Stimulated activated CD8-positive, alpha-beta memory T cell treated with anti-CD3 and anti-CD28 coated beads, Interleukin-4, amount 100 ng/mL, for 1 hour (primary cell): ENCODE measurements at regions not wholly inside any gene's neighbourhood (a gene's known extent, or its start where the extent isn't known, plus 50 kb on each side); places are given as distances from the start of the nearest gene placed in this dataset.

Experiments used
- DNase-seq, 2 donors: peaks; one replicate each; pipeline ENCODE4 v3.0.0-alpha.2; 2020; ENCODE audit warnings: low read depth in 2 of 2, low spot score in 1 of 2

DNA sequence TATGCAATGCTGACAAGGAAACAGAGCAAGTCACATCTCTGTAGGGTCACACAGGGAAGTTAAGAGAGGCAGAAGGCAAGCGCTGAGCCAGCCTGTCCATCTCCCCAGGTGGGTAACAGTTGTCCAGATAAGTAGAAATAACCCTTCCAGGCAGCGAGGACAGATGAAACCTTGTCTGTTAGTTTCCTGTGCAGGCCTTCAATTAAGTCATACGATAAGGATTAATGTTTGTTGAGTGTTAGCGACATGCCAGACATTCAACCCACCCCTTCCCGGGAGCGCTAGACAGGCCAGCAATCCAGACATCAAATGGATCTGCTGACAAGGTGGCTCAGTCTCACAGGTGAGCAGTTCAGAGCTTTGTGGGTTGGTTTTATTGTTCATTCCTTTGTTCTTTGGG, 221.5 kb upstream of the FMN2 start:
- no peak for DNase-seq

DNA sequence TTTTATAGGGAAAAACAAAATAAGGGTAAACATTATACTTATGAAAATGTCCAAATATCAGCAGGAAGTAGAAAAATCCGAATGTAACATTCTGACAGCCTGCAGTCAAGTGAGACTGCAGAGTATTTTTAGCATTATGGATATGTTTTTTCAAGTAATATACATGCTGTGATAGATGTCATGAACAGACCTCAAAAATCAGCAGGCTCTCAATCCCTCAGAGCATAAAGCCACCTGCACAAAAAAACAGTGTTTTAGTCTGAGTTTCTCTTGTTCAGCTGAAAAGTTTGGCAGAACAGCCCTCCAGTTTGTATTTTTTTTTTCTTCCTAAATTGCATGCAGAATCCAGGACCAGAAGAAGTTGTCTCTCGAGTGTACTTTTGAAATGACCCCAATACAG, 219.1 kb upstream of the FMN2 start:
- no peak for DNase-seq

DNA sequence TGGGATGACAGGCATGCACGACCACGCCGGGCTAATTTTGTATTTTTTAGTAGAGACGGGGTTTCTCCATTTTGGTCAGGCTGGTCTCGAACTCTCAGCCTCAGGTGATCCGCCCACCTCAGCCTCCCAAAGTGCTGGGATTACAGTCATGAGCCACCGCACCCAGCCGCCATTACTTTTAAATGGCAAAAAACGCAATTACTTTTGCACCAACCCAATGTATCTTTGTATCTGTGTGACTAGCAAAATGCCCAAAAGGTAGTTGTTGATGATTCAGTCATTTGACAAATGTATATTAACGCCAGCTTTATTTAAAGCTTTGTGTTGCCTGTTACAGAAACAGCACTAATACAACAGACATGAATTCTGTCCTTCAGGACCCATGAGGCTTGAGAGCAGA, 216.9 kb upstream of the FMN2 start:
- DNase-seq, result no peak

DNA sequence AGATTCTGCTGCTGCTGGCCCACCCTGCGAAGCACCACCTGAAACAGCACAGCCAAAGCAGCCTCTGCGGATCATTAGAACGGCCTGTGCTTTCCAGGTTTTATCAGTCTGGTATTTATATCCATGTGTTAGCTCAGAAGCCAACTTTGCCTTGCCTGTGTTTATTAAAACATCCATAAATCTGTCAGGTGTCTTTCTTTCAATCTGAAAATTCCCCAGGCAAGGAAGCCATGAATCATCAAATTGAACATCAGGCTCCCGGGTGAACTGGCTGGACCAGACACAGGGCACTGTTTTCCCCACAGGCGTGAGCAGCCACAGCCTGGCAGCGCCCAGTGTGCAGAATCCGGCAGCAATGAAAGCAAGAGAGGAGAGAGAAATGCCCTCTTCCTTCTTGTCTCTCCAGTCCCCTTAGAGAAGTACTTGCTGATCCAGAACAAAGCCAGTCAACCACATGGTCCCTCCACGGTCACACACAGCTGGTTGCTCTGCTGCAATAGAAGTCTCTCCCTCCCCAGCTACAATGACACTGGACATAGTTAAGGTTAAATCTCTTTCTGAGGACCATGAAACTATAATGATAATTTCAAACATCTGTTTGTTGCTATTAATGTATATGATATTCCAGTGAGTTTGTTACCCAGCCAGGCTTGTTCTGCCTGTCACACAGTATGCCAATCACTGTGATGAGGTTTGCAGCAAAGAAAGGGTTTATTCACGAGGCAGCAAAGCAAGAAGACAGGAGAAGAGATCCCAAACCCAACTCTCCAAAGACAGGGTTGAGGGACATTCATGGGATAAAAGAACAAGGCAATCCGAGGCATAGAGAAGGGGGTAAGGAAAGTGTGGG, 212.1 kb upstream of the FMN2 start:
- no peak for DNase-seq

DNA sequence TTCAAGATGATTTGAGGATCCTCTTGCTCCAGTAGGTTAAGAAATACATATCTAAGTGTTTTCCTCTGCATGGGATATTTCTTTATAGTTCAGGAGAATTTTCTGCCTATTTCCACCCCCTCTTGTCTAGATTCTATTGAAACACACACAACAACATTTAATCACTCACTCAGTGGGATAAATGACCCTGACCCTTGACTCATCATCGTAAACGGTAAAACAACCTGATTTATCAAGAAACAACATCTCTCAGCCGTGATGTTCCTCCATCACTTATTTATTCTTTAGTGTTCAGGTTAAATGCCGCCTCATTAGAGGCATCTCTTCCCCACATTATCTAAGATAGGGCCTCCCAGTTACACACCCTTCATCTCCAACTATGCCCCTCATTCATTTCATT, 208.7 kb upstream of the FMN2 start:
- no peak for DNase-seq

DNA sequence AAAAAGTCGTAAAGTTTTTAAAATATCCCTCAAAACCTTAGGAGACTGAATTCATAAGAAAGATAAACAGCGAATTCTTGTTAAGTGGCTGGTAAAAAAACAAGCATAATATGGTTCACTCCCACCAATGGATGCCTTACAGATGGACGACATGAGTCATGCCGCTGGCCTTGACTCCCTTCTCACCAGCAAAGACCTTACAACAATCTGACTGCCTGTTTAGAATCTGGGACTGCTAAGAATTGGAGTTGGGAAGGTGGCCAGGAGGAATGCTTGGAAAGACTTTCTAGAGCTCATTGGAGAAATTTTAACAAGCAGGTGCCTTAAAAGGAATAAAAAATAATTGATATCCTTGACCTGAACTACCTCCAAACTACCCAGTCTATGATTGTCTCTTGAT, 206.9 kb upstream of the FMN2 start:
- no peak for DNase-seq

DNA sequence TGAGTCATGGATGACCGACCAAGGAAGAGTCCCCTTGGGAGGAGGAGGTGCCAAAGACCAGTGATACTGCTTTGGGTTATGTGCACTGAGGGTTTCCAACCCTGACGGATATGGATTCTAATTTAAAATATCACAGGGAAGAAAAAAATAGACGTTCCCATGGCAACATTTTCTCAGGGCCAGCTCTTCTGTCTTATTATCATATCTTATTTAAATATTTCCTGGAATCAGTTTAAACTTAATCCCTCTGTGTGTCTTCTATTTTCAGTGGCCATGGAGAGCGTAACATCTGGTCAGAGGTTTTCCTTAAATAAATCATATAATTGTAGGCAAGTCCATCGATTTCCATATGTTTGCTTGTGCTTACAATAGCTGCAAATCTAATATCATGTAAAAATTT, 205.4 kb upstream of the FMN2 start:
- no peak for DNase-seq

DNA sequence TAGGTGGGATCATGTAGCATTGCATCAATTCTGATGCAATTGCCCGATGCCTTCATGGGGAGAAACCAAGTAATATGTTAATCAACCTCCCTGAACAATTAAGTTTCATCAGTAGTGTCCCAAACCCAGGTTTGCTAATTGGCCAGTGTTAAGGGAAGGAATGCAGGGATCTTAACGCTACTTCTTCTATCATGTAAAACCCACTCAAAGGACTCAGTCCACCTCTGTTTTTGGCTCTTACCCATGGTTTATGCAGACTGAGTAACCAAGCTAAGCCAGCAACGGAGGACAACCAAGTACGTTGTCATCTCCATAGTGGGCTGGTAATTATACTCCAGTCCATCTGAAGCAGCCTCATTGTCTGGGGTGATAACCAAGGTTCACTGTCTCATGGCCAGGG, 203.0 kb upstream of the FMN2 start:
- DNase-seq, result no peak

DNA sequence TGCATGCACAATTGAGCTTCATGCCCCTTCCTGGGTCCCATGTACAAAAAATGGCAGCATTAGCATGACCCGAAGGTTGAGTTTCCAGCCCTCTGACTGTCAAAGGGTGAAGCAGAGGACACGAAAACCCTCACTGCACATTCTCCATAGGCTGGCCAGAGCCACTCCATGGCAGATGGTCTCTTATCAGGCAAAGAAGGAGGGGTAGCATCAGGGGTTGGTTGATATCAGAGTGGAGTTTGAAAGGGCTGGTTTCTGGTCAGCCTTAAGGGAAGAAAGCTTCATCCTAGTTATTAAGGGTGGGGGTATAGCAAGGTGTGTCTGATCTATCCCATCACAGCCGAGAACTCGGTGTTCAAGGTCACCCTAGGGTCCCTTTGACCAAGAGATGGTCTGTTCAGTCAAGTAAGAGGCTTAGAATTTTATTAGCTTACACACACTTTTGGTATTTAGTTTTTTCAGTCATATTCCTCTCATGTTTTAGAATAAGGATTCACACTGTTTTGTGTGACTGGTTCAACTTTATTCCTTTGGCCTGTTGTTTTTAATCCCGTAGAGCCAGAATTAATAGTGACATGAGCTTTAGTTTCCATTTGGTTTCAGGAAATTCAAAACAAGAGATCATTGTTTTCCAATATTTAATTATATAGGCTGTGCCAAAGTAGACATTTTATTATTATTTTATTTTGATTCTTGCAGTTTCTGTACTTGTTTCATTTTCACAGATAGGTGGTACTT, 199.9 kb upstream of the FMN2 start:
- no peak for DNase-seq

DNA sequence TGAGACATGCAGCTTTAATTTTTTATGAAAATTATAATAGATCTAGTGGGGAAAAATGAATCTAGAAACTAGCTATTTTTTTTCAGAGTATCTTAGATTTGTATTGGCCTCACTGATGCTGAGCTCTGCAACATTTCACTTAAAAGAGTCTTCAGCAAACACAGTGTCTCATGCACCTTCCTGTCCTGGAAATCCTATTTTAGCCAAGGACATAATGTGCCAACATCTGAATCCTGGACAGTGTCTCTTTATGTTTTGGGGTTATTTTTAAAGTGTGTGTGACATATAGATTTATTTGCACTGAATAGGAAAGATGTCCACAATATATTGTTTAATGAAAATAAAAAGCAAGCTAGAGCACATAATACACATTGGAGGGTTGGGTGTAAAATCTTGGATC, 199.1 kb upstream of the FMN2 start:
- DNase-seq, result no peak

DNA sequence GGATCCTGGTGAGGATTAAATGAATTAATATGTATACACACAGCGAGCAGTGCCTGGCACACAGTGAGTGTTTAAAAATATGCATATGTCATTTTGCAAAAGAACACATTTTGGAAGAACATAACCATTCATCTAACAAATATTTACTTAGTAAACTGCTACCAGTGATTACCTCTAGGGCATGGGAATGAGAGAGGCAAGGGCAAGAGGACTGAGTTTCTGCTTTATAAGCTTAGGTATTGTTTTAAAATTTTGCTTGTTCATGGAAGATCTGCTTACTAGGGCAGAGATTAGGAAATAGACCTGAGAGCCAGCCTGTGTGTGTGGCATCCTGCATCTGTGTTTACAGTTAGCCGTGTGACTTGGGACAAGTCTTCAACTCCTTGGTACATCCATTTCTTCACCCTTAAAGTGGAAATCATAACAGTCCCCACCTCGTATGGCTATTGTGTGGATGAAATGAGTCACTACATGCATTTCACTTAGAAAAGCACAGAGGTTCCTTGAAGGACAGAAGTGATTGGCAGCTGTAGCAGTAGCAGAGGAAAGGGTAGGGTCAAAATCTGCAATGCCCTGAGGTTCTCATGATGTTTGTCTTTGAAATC, 198.5 kb upstream of the FMN2 start:
- no peak for DNase-seq

DNA sequence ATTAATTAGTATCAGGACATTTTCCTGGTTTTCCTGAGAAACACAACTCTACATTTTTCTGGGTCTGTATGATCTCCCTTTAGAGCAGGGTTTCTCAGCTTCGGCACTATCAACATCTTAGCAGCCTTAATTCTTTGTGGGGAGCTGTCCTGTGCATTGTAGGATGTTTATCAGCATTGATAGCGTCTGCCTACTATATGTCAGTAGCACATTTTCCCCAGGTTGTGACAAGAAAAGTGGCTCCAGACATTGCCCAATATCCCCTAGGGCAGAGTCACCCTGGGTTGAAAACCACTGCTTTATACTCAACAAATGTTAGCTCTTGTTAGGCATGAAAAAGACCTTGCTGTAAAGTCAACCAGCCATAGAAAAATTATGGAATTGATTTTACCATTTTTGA, 195.1 kb upstream of the FMN2 start:
- no peak for DNase-seq

DNA sequence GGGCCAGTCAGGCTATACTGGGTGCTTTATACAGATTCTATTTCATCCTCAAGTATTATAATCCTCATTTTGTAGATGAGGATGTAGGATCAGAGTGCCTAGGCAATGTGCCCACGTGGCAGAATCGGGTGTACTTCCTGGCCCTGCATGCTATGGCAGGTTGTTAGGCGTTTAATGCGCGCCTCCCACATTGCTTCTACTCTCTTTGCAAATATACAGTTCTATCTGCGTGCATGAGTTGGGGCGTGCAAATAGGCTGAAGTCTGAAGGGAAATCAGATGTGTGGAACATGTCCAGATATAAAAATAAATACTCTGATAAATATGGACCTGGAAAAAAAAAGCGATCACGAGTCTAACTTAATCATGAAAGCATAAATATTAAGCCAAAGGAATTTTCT, 194.7 kb upstream of the FMN2 start:
- DNase-seq, result no peak

DNA sequence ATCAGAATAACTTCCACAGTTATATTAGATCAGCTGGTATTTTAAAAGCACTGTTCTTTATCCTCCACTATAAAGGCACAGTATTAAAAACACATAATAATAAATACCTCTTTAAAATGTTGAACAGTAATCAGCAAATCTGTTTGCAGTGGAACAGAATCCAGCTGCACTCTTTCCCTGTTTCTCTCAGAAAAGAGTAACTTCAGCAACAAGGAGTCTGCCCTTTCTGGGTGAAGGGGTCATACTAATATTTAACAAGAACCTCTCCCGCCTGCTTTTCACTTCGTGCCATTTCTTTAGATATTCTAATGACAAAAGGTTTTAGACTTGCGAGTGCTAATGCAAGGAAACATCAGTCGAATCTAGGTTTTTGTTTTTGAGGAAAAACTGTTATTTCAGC, 194.2 kb upstream of the FMN2 start:
- no peak for DNase-seq

DNA sequence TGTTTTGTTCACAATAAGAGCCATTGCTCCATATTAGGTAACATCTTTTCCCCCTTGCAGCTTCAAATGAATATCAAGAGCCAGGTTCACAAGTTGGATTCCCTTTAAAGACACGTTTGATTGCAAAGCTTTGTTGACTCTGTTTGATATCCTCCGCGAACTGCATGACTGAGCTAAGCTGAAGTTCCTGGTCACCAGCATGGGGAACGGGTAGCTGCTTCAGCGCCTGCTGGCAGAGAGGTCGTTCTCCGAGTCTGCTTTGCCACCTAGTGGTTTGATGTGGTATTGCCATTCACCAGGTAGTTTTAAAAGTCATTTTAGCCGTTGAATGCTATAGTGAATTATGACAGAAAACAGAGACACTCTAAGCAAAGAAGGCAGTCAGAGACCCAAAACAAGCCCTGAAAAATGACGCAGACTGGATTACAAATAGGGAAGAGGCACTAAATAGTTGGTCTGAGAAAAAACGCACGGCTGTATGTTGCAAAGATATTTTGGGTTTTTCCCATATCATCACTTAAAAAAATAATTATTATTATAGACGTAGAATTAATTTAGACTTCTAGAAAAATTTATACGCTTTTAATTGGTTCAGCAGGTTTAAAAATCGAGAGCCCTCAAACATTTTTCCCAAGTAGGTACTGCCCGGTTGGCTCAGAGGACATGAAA, 193.5 kb upstream of the FMN2 start:
- DNase-seq, result peak; percentile 53 to 56

DNA sequence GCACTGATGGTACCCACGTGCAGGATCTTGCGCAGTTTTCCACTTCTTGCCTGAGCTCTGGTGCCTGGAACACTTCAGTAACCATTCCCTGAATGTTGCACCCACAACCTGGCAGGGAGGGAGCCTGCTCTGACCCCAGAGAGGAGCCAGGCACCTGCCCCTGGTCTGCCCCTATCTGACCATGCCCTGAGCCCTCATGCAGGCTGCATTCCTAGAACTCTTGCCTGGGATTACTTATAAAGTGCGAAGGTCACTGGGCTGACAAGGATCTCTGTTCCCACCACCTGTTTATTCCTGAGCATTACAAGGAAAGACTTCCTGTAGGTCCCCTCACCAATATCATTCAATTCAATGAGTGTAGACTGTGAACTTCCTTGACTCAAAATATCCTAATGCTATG, 191.9 kb upstream of the FMN2 start:
- no peak for DNase-seq

DNA sequence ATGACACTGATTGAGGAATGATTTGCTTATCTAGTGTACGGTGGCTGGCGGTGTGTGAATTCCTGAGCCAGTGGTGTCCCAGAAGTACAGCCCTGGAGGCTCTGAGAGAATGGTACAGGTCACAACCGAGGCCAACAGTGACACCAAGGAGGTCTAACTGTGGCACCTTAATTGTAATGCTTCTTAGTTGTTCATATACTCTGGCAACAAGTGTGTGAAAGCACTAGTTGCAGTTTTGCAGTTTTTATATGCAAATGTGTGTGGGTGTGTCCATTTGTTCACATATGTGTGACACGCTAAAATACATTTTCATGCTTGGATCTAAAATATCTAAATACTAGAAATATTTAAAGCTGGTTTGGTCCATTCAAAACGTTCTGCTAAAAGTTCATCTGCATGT, 185.3 kb upstream of the FMN2 start:
- no peak for DNase-seq

DNA sequence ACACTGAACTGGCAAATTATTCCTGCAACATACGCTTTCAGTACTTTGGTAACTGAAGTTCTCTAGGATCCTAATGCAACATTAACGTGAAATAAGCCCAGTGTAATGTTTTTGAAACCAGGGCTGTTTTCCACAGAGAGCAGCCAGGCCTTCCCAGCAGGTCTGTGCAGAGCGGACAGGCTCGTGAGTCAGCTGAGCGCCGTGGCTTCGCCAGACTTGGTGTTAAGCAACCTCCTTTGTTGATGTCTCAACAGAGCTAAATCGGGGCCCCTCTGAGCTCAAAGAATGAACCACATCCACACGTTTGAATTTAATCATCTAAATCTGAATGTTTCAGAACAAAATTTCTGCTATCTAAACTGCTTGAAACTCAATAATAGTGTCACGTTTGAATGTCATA, 181.8 kb upstream of the FMN2 start:
- no peak for DNase-seq

DNA sequence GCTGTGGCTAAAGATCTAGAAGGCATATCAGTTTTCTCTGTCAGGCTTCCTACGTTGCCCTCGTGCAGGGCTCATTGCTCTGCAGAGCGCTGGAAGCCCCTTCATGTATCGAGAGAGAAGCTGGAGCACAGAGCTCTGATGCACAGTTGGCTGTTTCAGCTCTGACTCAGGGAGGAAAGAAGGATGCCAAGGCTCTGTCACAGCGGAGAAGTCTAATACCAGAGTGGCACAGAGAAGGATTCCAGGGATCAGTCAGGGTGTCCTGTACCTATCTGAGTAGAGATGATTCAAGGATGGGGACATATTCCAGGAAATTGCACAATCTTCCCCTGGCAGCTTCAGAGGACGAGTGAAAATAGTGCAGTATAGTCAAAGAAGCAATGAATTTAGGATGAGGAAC, 179.2 kb upstream of the FMN2 start:
- no peak for DNase-seq

DNA sequence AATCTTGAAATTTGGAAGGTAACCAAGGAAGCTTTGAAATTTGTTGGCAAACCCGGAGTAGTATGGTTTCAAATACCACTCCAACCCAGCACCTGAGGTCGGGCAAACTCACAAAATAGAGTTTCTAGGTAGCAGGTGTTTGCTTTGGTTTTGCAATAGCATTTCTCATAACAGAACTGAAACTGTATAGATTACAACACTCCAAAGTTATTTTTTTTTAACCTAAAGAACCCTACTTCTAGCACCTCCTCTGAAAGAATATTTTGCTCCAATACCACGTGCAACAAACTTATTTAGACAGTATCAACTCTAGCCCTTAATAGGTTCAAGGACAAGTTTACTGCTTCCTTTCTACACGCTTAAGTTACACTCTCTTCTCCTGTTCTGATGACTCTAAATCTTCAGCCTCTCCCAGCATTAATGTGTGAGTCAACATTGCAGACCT, 178.5 kb upstream of the FMN2 start:
- DNase-seq, result no peak

DNA sequence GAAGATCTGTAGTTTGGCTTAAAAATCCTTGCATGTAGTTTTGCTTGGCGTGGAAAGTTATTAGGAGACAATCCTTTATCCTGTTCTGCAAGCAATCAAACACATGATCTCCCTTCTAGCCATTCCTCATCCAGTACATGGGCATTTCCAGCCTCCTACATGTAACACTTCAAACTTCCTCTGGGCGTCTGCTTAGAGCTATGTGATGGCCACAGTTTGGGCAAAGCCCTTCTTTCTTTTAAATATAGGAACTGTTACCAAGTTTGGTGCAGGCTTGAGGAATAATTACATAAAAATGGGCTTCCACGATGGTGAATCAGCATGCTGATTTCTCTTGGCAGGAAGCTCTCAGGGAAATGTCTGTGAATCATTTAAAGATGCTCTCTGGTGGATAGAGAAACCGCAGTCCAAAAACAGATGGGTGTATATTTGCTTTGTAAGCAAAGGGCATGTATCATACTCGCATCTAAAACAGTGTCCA, 176.9 kb upstream of the FMN2 start:
- no peak for DNase-seq

DNA sequence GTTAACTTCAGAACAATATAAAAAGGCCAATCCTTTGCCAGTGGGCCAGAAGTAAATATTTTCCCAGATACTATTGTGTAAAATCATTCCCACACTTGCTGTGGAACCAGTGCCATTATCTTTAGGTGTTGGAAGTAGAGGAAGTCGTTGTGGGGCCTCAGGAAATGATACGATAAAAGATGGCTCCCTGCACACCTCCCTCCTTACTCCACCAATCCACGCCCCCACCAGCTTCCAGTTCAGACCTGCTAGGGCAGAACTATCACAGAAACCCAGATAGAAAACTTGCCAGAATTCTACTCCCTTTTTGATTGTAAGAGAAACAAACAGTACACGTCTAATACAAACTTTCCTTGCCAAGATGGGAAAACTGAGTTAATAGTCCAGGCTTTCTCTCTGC, 173.0 kb upstream of the FMN2 start:
- DNase-seq, result no peak
